UCSD-AML1 (cell line): ENCODE measurements at regions not wholly inside any gene's neighbourhood (a gene's known extent, or its start where the extent isn't known, plus 50 kb on each side); places are given as distances from the start of the nearest gene placed in this dataset.
"Not testable (repeated sequence)": the region's sequence is repeated elsewhere in the genome, so short reads cannot be mapped to it uniquely, and the experiment has no call there.

Experiments used
- DNase-seq: peaks from one replicate; lab custom pipeline; 2025; ENCODE audit not compliant: unreplicated experiment; lab: John Stamatoyannopoulos, UW

- no peak for DNase-seq
Observed at GRCh38 chr6:82573254-82573972, 209.8 kb downstream of the TPBG start.

DNA sequence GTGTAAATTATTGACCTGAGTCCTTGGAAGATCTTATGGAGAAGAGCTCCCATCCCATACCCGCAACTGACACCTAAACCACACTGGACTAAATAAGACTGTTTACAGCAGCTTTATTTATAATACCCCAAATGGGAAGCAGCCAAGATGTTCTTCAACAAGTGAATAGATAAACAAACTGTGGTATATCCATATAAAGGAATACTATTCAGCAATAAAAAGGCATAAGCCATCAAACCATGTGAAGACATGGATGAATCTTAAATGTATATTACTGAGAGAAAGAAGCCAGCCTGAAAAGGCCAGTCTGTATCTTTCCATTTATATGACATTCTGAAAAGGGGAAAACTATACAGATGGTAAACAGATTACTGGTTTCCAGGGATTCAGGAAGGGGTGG is 212.7 kb downstream of the TPBG start:
- no peak for DNase-seq

- DNase-seq: no peak
Observed at GRCh38 chr6:82584194-82584695, 220.6 kb downstream of the TPBG start.

DNA sequence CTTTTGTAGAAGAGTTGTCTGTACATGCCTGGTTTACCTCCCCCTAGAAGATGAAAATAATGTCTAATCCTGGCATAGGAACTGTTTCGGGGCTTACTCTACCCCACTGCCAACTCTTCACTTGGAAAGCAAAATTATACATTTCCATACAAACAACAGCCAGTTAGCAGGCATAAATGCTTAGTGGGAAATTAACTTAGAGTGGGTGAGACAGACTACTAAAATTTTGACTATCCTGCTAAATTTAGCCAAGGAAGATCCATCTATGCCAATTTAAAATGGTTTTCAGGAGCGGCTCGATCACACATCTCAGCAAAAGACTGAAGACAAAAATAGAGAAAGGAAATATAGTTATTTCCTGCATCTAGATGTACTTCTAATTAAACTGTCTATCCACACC is 221.2 kb downstream of the TPBG start:
- DNase-seq: no peak

DNA sequence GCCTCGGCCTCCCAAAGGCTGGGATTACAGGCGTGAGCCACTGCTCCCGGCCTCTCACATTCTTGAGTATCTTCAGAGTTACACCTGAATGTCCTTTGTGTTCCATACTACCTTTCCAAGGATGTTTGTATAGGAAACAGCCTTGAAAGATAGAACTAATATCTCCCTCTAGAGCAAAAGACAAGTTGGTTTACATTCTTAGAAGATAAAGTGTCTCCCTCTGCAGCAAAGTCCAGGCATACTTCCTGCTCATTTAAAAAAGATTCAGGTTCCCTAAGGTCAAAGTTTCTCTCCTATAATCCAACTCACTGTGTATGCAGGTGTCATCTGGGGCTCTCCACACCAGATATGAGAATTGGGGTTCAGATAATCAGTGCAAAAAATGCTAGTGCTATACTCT is 224.4 kb downstream of the TPBG start:
- no peak for DNase-seq

GRCh38 chr6:82588859-82589412 is 225.3 kb downstream of the TPBG start:
- DNase-seq: no peak

- peak; percentile 7 for DNase-seq
Observed at GRCh38 chr6:82589509-82590206, 226.0 kb downstream of the TPBG start.

- DNase-seq: no peak
Observed at GRCh38 chr6:82597201-82597600, 233.6 kb downstream of the TPBG start.

GRCh38 chr6:82602776-82603175 is 239.2 kb downstream of the TPBG start:
- DNase-seq: no peak

- DNase-seq: no peak
Observed at GRCh38 chr6:82603871-82604270, 240.3 kb downstream of the TPBG start.

DNA sequence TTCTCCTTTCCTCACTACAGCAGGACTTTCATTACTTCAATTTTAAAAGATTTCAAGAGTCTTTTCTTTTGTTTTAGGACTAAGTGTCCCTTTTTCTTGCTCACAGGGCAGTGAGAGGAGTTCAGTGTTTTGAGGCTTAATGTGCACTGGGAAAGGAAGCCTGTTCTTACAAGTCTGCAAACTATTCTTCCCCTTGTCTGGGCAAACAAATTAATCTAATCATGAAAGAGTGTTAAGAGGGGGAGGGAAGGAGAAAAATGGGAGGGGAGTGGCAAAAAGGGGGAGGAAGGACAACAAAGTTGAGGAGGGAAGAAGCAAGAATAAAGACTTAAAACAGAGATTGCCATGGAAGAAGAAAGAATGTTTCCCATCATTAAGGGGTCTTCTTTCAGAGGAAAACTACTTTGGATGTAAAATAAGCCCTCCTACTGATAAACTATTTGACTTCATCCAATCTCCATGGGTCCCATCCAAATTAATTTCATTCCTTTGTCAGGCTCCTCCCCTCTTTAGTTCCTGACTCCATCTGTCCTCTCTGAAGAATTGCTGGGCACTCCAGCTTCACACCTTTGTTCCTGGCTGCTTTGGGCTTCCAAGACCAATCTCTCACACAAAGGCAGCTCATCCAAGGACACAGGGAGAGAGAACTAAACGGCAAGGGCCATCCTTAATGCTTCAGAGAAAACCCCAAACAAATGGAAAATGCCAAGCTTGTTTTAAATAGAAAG is 244.5 kb downstream of the TPBG start:
- DNase-seq: no peak

DNA sequence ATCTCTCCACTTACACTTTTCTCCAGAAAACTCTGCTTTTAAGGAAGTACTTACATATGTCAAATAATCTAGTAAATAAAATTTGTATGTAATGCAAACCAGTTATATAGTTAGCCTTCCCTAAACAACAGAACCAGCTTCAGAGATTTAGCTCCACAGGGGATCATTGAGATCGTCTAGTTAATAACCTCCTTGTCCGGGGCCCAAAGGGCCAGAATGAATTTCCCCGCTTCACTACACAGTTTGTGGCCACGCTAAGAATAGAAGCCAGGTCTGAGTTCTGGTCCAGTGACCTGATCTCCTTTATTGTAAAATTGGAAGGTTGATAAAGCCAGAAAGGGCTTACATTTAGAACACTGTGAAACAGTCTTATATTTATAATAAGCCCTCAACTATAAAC is 245.2 kb downstream of the TPBG start:
- no peak for DNase-seq

DNA sequence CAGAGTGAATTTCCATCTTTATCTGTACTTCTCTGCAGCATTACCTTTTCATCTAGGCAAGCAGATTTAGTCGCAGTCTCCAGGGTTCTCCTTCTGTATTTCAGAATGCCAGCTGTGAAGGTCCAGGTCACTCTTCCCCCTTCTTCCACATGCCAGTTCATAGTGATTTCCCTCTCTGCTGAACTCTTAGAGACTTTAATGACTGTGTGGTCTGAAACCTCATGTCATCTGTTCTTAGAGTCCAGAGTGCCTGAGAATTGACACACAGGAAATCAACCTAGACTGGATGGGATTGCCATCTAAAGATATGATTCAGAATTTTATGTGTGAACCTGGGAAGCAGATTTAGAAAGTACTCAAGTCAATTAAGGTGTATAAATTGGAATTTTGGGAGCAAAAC is 248.1 kb downstream of the TPBG start:
- no peak for DNase-seq

DNA sequence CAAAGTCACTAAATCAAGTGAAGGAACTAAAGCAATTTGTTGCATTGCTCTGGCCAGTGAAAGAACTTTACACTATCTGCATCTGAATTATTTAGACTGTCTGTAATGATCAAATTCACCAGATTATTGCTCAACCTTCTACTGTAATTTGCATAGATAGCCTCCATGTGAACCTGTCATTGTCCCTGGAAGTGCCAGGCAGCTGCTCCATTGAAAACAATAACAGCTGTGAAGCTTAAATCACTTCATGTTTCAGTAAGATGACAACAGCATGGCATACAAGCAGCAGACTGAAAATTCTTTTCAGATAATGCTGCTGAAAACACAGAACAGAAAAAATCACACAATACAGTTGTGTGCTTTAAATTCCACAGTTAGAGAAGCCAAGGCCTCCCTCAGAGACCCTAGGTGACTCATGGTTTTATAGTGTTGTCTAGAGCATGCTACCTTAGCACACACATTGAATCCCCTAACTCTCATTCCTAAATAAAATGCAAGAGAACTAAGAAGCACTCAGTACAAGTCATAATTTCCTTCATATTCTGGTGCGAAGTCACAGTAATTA is 248.9 kb downstream of the TPBG start:
- DNase-seq: no peak

DNA sequence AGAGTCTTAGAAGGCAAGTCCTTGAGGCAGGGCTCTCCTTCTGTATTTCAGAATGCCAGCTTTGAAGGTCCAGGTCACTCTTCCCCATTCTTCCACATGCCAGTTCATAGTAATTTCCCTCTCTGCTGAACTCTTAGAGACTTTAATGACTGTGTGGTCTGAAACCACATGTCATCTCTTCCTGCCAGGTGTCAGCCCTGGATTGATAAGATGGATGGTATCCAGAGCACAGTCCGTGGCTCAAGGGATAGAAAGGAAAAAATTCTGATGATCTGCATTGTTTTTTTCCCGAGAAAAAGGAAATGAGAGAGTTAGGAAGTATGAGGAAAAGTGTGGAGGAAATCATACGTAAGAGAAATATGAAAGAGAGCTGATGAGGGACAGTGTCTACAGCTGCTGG is 250.9 kb downstream of the TPBG start:
- no peak for DNase-seq

DNA sequence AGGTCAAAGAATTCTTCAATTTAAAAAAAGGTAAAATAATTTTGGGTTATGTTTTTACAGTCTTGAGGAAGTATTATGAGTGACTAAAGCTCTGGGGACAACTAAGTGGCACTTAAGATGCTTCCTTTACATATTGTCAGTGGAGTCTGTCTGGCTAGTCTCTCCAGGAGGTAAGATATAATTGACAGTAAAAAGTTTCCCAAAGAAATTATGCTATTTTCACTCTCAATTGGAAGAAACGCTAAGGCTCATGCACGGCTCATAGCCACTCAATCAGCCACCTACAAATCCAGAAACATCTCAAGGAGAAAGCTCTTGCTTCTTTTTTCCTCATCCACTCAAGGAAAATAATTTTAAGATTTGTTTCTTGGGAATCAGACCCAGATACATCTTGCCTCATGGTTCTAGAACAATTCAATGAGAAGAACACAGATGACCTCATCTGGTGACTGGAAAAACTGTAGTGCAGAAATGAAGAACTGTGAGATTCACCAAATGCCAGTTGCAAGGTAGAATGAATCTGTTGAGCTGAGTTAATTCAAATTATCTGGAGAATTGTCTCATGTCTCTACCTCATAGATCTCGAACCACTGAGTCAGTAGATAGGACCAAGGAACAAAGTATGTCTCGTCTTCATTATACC is 252.9 kb downstream of the TPBG start:
- no peak for DNase-seq

DNA sequence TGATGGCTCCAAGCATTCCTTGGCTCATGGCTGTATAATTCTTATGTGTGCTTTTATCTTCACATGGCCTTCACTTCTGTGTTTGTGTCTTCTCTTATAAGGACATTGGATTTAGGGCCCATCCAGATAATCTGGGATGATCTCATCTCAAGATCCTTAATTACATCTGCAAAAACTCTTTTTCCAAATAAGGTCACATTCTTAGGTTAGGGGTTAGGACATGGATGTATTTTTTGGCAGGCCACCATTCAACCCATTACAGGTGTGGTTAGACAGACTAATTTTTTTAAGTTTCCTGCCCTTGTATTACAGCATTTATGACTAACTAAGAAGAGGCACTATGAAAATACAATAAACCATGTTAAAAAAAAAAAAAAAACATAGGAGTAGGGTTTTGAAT is 254.0 kb downstream of the TPBG start:
- no peak for DNase-seq

GRCh38 chr6:82619573-82619972 is 256.0 kb downstream of the TPBG start:
- no peak for DNase-seq

DNA sequence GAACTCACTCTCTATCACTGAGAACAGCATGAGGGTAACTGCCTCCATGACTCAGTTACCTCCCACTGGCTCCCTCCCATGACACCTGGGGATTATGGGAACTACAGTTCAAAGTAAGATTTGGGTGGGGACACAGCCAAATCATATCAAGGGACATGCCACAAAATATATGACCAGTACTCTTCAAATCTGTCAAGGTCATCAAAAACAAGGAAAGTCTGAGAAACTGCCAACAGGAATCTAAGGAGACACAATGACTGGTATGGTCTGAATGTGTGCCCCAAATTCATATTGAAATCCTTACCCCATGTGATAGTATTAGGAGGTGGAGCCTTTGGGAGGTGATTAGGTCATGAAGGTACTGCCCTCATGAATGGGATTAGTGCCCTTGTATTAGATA is 258.8 kb downstream of the TPBG start:
- no peak for DNase-seq

GRCh38 chr6:82624251-82624650 is 260.6 kb downstream of the TPBG start:
- DNase-seq: no peak

DNA sequence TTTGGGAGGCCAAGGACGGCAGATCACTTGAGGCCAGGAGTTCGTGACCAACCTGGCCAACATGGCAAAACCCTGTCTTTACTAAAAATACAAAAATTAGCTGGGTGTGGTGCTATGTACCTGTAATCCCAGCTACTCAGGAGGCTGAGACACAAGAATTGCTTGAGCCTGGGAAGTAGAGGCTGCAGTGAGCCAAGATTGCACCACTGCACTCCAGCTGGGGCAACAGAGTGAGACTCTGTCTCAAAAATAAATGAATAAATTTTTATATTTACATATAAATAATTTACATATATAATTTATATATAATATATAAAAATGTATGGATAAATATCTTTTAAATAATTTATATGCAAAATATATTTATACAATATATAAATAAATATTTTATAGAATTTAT is 263.3 kb downstream of the TPBG start:
- not testable (repeated sequence) for DNase-seq
